GM21717 (cell line): ENCODE measurements at regions not wholly inside any gene's neighbourhood (a gene's known extent, or its start where the extent isn't known, plus 50 kb on each side); places are given as distances from the start of the nearest gene placed in this dataset.

Experiments used
- ATAC-seq: cut with Tn5 transposase; IDR thresholded peaks from one replicate; pipeline ENCODE4 v1.9.1; 2021; ENCODE audit warnings: mild to moderate bottlenecking, moderate library complexity; ENCODE audit not compliant: unreplicated experiment

GRCh38 chr13:76795701-76796695 is 90.2 kb downstream of the KCTD12 start:
- ATAC-seq, result no peak

DNA sequence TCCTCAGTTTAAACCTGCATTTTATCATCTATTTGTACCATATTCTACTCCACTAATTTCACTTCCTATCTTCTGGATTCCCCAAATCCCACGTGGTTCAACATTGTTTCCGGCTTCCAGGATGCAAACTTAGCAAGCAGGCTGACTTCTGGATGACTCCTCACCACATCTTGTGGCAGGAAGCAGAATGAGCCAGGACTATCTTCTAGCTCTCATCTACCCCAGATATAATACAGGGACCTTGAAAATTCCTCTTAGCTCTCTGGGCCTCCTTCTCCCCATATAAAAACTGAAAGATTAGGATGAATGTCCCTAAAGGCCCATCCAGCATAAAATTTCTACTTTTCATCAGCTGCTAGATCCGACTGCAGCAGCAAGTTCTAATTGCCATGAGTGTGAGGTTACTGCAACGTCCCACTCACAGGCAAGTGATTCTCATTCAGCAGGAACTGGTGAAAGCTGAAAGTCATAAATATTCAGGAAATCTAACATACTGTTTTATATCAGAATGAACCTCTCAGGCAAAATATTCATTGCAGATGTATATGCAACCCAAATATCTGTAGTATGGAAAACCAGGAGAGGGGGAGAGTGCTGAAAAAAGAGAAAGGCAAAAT is 93.4 kb downstream of the KCTD12 start:
- ATAC-seq, result no peak

DNA sequence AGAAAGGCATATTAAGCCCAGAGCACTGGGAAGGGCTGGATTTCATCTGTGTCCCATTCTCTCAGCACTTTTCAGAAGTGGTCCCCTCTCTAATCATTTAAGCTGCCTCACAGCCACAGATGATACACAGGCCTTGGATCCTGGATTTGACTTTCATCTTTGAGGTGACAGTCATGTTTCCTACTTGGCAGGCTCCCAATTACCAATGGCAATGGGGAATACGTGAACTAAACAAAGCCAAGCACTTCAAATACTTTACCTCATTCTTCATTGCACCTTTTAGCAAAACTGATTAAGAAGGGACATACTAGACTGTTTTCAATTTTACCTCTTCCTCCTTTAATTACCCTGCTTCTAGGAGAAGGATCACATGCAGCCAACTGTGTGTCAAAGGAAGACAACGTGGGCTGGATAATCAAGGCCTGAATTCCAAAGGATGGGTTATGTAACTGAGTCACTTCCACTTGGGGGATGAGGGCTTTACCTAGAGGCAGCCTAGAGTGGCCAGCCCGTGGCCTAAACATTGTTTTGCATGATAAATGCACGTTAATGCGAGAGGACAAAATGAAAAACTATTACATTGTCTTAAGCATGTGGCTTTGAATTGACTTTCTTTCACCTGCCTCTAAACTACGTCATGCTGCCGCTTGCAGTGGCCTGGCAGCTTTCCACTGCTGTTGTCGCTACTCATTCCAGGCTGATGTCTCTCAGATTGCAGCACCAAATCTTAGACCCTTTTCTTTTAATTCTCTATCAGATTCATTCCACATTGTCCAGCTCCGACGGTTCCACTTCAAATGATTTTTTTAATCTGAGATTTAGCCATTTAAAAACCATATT is 95.0 kb downstream of the KCTD12 start:
- ATAC-seq, result no peak

GRCh38 chr13:76790526-76790925 is 95.7 kb downstream of the KCTD12 start:
- ATAC-seq, result no peak

GRCh38 chr13:76783798-76784197 is 102.4 kb downstream of the KCTD12 start:
- ATAC-seq, result no peak

DNA sequence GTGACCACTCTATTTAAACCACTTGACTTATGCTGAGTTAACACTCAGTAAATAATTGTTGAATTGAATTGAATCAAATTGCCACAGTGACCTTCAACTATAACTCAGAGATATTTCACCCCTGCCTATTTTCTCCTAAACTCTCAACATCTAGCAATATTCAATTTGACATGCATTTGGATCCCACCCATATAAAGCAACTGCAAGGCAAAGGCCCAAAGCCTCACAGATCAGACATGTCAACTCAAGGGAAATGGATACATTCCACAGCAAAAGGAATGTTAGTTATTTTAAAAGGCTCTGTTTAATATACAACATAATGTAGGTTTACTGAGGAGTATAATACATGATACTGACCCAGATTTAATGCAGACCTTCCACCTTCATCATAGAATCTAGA is 107.4 kb downstream of the KCTD12 start:
- no peak for ATAC-seq

GRCh38 chr13:76777096-76777495 is 109.1 kb downstream of the KCTD12 start:
- ATAC-seq, result no peak

GRCh38 chr13:76775088-76775740 is 111.0 kb downstream of the KCTD12 start:
- ATAC-seq, result no peak

- no peak for ATAC-seq
These were observed 112.6 kb downstream of the KCTD12 start for GRCh38 chr13:76773448-76774094.

GRCh38 chr13:76772241-76772640 is 114.0 kb downstream of the KCTD12 start:
- ATAC-seq, result no peak

GRCh38 chr13:76769271-76769791 is 116.9 kb downstream of the KCTD12 start:
- ATAC-seq, result no peak

DNA sequence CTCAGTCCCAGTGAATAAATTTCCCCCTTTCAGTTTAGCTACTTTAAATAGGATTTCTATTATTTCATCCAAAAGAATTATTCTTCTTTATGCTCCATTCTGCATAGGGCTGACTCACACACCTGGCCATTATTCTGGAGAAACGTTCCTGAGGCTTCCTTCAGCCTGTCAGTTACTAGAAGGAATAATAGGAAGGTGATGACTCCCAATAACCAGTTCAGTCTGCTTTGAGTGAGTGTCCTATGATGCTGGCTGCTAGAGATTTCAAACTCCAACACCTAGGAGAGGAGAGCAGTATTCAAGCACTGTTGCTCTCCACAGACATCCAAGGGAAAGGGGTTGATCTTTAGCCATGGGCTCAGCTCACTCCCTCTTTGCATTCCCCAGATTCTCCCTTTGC is 117.8 kb downstream of the KCTD12 start:
- ATAC-seq, result no peak

- no peak for ATAC-seq
These were observed 121.3 kb downstream of the KCTD12 start for GRCh38 chr13:76764916-76765315.

GRCh38 chr13:76764429-76764828 is 121.8 kb downstream of the KCTD12 start:
- ATAC-seq, result no peak

DNA sequence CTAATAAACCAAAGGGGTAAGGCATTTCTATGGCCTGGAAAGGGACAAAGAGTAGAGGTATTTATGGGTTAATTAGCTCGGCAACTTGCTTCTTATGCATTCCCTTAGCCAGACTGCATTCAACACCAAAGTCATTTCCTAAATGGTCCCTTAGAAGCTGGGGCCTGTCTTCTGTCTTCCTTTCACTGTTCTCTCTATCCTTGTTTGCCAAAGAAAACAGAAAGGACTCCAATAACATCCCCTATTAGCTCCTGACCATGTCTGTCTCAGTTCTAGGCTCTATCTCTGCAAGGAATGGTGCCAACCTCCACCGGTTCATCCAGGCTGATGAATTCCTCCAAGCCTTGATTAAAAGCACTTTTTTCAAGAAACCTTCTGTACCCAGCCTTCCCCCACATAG is 123.5 kb downstream of the KCTD12 start:
- ATAC-seq, result no peak

- no peak for ATAC-seq
These were observed 126.3 kb downstream of the KCTD12 start for GRCh38 chr13:76759877-76760276.

- no peak for ATAC-seq
These were observed 127.5 kb downstream of the KCTD12 start for GRCh38 chr13:76758738-76759137.

DNA sequence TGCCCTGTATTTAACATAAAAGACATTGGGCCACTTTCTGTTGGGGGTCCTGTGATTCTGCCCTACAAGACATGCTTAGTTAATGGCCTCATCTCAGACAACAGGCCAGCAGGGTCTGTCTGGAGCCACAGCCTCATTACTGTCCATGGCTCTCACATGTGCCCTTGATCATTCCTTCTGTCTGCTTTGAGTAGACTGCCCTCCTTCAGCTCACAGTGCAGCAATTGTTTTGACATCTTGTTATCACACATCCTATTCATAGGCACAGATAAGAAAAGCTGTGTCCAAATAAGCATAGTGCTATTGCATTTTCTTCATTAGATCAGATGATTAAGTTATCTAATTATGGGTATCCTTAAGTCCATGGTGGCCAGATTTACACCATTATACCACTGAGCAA is 127.9 kb downstream of the KCTD12 start:
- ATAC-seq, result no peak

GRCh38 chr13:76756451-76756850 is 129.8 kb downstream of the KCTD12 start:
- ATAC-seq, result no peak

DNA sequence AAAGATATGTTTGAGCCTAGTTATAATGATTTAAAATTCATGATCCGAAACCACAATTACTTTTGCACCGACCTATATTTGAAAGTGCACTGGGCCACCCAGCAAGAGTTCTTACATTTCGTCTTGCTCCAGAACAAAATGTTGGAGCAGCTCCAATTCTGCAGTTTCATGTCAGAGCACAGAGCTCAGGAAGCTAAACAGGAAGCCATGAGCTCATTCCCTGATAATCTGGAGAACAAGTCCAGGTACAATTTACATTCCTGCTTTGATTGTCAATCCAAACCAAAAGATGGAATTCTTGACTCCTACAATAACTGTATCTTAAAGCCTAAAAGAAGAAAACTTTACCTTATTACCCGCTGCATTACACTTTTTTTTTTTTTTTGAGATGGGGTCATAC is 131.8 kb downstream of the KCTD12 start:
- ATAC-seq, result no peak
